Calu3 (cell line): ENCODE measurements at regions not wholly inside any gene's neighbourhood (a gene's known extent, or its start where the extent isn't known, plus 50 kb on each side); places are given as distances from the start of the nearest gene placed in this dataset.
"Not testable (repeated sequence)": the region's sequence is repeated elsewhere in the genome, so short reads cannot be mapped to it uniquely, and the experiment has no call there.

Experiments used
- BruUV-seq: library from RNA; stranded (reverse); fragments of 400-500 nt; replicated peaks from 2 replicates; lab custom pipeline; 2021; lab: Mats Ljungman, UMichigan
- CTCF ChIA-PET: fragments of 300-600 bp; sonication (Branson Sonifier 250); formaldehyde crosslinking; loops from one replicate; lab custom pipeline; 2022; ENCODE audit warnings: antibody characterized with exemption; lab: Charles Lee
- DNase-seq: peaks from one replicate; pipeline ENCODE4 v3.0.0; 2022
- H3K27ac Mint-ChIP-seq: one replicate; pipeline ENCODE4 v1.8.0; 2022; ENCODE audit warnings: mixed read lengths; ENCODE audit not compliant: unreplicated experiment
- H3K27me3 Mint-ChIP-seq: one replicate; pipeline ENCODE4 v1.8.0; 2022; ENCODE audit warnings: mixed read lengths; ENCODE audit not compliant: unreplicated experiment
- H3K36me3 Mint-ChIP-seq: one replicate; pipeline ENCODE4 v1.8.0; 2022; ENCODE audit warnings: mild to moderate bottlenecking, moderate library complexity, mixed read lengths; ENCODE audit not compliant: insufficient read depth, unreplicated experiment
- H3K4me1 Mint-ChIP-seq: one replicate; pipeline ENCODE4 v1.8.0; 2022; ENCODE audit warnings: mild to moderate bottlenecking, low read depth, mixed read lengths; ENCODE audit not compliant: unreplicated experiment
- H3K4me3 Mint-ChIP-seq: one replicate; pipeline ENCODE4 v1.8.0; 2022; ENCODE audit warnings: mild to moderate bottlenecking, low read depth, moderate library complexity, mixed read lengths; ENCODE audit not compliant: unreplicated experiment
- H3K9me3 Mint-ChIP-seq: one replicate; pipeline ENCODE4 v1.8.0; 2022; ENCODE audit warnings: low read depth, mixed read lengths; ENCODE audit not compliant: unreplicated experiment
- CTCF ChIP-seq: fragments of 200-600 bp; IDR thresholded peaks from one replicate; pipeline ENCODE4 v1.8.0; 2022; ENCODE audit warnings: antibody characterized with exemption; ENCODE audit not compliant: unreplicated experiment
- intact Hi-C: fragments of 100-400 bp; cut with micrococcal nuclease; formaldehyde crosslinking; loops from one replicate; pipeline ENCODE4 v1.10.0; 2022; ENCODE audit not compliant: unreplicated experiment

- no peak for DNase-seq
- CTCF ChIA-PET: no interaction called here
- intact Hi-C loops: no loop called here
- H3K27ac Mint-ChIP-seq: no peak overlapping the region
- peaks cover 2% of the 10 kb centered on the region for H3K9me3 Mint-ChIP-seq
- no peaks in the 10 kb centered on the region for H3K27me3 Mint-ChIP-seq
- H3K36me3 Mint-ChIP-seq: no peaks in the 10 kb centered on the region
- TF ChIP-seq CTCF: no peak
- BruUV-seq: no TSS peak
- no peak overlapping the region for H3K4me3 Mint-ChIP-seq
- H3K4me1 Mint-ChIP-seq: peaks cover 9% of the 10 kb centered on the region
These were observed 155.6 kb downstream of the NUFIP1 start for GRCh38 chr13:44833626-44834025.

GRCh38 chr13:44833139-44833538, 156.1 kb downstream of the NUFIP1 start:
- Mint-ChIP-seq H3K4me1 (peaks cover 9% of the 10 kb centered on the region), H3K27ac (no peak overlapping the region), H3K27me3 (no peaks in the 10 kb centered on the region), H3K9me3 (peaks cover 2% of the 10 kb centered on the region), H3K4me3 (no peak overlapping the region), H3K36me3 (no peaks in the 10 kb centered on the region)
- TF ChIP-seq CTCF: no peak
- DNase-seq: no peak
- BruUV-seq: no TSS peak
- intact Hi-C loops: no loop called here
- CTCF ChIA-PET: interaction anchor here (0.7 kb wide), 1 partner anchor 849 kb away, joined by 3 read pairs; no protein-coding TSS in a partner anchor

- no peaks in the 10 kb centered on the region for H3K36me3 Mint-ChIP-seq
- no peaks in the 10 kb centered on the region for H3K4me1 Mint-ChIP-seq
- BruUV-seq: no TSS peak
- no peak overlapping the region for H3K4me3 Mint-ChIP-seq
- DNase-seq: no peak
- H3K27ac Mint-ChIP-seq: no peak overlapping the region
- H3K9me3 Mint-ChIP-seq: no peaks in the 10 kb centered on the region
- H3K27me3 Mint-ChIP-seq: no peaks in the 10 kb centered on the region
- TF ChIP-seq CTCF: no peak
- intact Hi-C loops: no loop called here
- CTCF ChIA-PET: no interaction called here
These were observed 162.5 kb downstream of the NUFIP1 start for GRCh38 chr13:44826591-44827350.

- DNase-seq: no peak
- H3K4me1 Mint-ChIP-seq: no peaks in the 10 kb centered on the region
- no peak for TF ChIP-seq CTCF
- no peak overlapping the region for H3K4me3 Mint-ChIP-seq
- intact Hi-C loops: no loop called here
- H3K27ac Mint-ChIP-seq: no peak overlapping the region
- H3K36me3 Mint-ChIP-seq: no peaks in the 10 kb centered on the region
- no peaks in the 10 kb centered on the region for H3K27me3 Mint-ChIP-seq
- CTCF ChIA-PET: no interaction called here
- no TSS peak for BruUV-seq
- no peaks in the 10 kb centered on the region for H3K9me3 Mint-ChIP-seq
These were observed 163.3 kb downstream of the NUFIP1 start for GRCh38 chr13:44825953-44826352.

GRCh38 chr13:44823555-44823954, 165.7 kb downstream of the NUFIP1 start:
- intact Hi-C loops, BruUV-seq, H3K27me3 Mint-ChIP-seq, H3K4me3 Mint-ChIP-seq, CTCF ChIA-PET, H3K9me3 Mint-ChIP-seq, H3K36me3 Mint-ChIP-seq, H3K27ac Mint-ChIP-seq, DNase-seq: not testable (repeated sequence)
- peaks cover 16% of the 10 kb centered on the region for H3K4me1 Mint-ChIP-seq
